GM21526 (cell line): ENCODE measurements at regions not wholly inside any gene's neighbourhood (a gene's known extent, or its start where the extent isn't known, plus 50 kb on each side); places are given as distances from the start of the nearest gene placed in this dataset.

Source experiments
- ATAC-seq: cut with Tn5 transposase; IDR thresholded peaks from one replicate; pipeline ENCODE4 v1.9.1; 2021; ENCODE audit warnings: moderate library complexity; ENCODE audit not compliant: unreplicated experiment, low FRiP score

DNA sequence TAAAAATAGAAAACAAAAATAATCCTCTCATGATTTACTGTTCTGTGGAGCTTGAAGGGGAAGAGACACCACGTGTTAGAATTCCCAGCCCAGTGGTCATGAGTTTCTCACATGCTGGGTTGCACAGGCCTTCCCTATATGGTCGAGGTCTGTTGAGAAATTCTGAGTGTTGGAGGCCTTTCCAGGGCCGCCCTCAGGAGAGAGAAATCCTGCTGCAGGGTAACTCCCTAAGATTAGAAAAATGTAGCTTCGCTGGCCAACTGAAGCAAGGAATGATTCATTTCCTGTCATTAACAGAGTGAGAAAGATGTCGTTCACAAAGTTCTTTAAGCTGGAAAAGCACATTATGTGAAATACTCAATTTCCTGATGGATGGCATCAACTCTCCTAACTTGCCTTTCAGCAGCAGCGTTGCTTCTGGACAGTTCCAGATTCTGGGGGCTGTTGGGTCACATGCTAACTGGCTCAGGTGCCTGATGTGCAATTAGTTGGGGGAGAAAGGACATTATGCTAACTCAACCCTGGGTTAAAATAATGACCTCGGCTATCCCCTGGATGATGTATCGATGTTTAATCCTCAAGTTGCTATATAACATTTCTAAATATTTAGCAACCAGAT lies 104.8 kb upstream of the CD180 start:
- no peak for ATAC-seq

DNA sequence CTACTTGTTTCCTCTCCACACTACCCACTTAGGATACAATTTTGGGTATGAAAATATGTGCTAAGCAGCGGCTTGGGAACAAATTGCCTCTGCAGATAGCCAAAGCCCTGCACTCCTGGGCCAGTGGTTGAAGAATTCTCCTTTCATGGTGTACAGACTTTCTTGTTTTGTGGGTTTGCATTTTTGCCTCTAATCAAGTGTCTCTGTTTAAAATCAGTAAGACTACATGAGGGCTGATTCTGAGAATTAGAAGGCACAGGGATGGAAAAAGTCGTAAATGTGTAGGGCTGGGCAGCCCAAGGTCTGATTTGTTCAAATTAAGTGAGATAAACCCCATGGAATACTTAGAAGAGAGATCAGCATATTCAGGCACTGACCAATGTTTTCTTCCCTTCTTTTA lies 103.7 kb upstream of the CD180 start:
- ATAC-seq = no peak

DNA sequence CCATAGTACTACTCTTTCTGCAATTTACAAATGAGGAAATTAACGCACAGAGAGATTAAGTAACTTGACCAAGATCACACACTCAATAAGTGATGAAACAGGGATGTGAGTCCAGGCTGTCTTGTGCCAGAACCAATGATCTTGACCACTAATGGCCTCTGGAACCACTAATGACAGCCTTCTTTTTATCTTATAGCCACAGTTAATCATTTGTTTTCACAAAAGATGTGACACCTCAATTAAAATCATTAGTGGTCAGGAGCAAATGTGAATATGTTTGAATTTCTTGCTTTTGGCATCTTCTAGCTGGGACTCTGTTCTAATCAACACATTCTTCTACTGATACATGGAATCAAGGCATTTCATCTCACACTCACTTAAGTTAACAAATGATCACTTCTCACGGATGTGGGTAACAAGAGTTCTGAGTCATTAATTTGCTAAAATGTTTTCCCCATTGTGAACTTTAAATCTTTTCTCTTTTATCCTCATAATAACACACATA lies 102.7 kb upstream of the CD180 start:
- ATAC-seq = no peak

- no peak for ATAC-seq
Measured at GRCh38 chr5:67297802-67298532, 101.4 kb upstream of the CD180 start.

DNA sequence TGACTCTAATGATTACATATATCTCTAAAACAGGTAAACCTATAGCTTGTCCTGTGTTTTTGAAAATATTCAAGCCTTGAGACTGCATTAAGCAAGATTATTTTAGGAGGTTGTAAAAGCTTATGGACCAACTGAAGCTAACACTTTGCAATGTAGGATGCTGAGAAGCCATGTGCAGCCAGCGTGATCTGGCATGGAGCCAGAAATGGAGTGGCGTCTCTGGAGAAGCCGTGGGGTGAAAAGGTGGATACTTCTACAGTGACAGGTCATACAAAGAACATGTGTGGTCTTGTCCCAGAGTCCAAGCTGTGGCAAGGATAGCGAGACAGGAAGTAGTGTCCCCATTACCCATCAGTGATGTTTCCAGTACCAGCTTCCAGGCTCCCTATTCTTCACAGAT lies 100.8 kb upstream of the CD180 start:
- ATAC-seq = no peak

DNA sequence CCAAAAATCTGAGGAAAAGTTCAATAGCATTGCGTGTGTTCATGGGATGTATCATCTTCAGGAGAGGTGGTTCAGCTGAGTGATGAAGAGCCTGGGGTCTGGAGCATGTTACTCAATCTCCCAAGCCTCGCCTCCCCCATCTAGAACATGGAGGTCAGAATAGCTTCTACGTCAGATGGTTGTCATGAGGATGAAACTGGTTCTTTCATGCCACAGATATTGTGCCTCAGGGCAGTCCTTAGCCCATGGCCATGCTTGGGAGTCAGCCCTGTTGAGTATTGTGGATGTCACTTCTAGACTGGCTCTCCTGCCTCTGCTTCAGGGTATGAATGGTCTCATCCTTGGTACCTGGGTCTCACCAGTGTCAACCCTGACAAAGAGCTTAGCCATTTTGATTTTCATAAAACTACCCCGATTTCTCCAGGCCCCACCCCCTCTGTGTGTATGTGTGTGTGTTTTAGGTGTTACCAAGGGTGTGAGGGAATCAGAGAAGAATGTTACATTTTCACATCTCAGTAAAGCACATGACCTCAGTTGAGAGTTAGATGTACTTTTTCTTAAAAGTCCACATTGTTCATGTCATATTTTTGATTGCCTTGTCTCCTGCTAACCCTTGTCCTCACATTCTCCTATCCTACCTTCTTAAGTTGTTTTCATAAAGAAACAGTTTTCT lies 97.8 kb upstream of the CD180 start:
- ATAC-seq = no peak

- no peak for ATAC-seq
Measured at GRCh38 chr5:67293226-67293625, 96.6 kb upstream of the CD180 start.

GRCh38 chr5:67292201-67292940 lies 95.8 kb upstream of the CD180 start:
- no peak for ATAC-seq

DNA sequence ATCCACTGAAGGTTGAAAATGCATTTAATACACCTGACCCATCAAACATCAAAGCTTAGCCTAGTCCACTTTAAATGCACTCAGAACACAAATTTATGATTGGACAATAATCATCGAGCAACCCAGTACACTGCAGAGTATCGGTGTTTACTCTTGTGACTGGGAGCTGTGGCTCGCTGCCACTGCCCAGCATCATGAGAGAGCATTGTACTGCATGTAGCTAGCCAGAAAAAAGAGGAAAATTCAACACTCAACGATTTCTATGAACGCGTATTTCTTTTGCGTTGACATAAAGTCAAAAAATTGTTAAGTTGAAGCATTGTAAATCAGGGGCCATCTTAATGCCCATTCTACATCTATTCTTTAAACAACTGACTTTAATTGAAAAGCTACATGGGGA lies 95.1 kb upstream of the CD180 start:
- ATAC-seq = no peak

GRCh38 chr5:67291066-67291465 lies 94.5 kb upstream of the CD180 start:
- ATAC-seq = no peak

DNA sequence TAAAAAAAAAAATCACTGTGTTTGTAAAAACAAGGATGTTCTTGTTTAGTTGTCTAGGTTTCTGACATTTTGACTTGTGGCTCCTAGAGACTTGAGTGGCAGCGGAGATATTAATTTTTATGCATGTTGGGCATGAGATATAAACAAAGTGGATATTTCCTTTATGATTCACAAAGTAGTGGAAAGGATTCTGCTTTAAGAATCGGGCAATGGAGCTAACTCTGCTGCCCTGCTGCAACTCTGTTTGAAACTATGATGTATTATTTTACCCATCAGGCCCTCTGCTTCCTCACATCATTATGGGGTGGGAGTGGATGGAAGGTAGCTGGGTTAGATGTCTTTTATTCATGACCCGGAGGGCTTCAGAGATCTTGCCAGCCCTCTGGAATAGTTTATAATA lies 94.1 kb upstream of the CD180 start:
- no peak for ATAC-seq

- no peak for ATAC-seq
Measured at GRCh38 chr5:67289763-67290521, 93.3 kb upstream of the CD180 start.

- no peak for ATAC-seq
Measured at GRCh38 chr5:67287510-67288268, 91.1 kb upstream of the CD180 start.

- no peak for ATAC-seq
Measured at GRCh38 chr5:67286006-67286405, 89.4 kb upstream of the CD180 start.

DNA sequence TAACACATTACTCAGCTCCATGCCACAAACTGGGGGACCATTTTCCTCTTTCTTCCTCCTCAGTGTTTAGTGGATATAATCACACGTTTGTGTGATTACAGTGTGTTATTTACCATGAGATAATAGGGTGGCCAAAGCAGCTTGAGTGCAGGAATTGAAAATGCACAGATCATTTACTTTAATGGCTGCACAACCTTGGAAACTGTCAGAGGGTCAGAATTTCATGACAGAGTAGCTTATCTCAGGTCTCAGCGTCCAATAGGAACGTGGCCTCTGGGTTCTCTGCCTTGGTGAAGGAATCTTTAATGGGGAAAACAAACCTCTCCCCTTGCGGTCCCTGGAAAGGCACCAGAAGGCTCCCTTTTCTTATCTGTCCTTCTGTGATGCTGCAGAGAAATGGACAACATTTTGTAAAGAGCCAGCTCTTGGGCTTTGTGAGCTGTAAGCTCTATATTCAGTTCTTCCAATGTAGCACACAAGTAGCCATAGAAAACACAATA lies 87.4 kb upstream of the CD180 start:
- no peak for ATAC-seq

DNA sequence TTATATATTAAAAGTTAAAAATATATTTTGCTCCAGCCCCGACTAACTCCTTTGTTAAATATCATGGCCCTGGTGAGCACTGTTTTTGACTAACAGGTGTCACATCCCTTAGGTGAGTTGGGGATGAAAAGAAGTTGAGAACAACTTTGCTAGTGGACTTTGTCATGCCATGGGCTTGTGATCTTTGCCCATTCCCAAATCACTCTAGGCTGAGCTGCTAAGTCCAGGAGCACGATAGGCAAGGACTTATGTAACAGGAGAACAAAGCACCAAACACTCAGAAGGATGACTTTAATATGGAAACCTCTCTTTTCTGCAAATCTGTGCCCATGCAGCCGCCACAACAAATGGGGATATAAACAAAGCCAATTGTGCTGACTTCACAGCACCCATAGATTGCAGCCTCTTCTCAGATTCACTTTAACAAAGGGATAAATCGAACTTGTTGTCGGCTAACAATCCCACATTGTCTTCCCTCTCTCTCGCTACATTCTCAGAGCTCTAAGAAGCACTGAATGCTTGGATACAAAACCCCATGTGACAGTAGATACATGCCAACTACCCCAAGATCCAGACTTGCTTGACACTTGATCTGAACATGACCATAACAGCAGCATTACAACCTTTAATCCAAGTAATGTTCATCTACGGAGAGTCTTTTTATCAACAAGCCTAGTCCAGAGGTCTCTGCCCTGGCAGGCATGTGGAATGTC lies 86.8 kb upstream of the CD180 start:
- no peak for ATAC-seq

DNA sequence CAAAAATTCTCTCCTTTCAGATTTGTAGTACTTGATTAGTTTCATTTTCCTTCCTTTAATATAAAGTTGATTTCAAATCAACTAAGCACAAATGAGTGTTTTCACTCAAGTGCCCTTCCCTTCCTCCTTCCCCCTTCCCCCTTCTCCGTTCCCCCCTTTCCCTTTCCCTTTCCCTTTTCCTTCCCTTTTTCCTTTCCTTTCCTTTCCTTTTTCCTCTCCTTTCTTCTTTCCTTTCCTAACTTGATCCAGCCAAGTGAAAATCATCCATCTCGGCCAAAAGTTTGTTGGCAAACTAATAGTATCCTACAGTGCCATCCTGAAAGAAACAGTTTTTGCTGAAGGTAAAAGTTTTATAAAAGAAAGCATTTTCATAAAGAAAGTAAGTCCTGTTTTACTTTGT lies 85.3 kb upstream of the CD180 start:
- ATAC-seq = no peak

DNA sequence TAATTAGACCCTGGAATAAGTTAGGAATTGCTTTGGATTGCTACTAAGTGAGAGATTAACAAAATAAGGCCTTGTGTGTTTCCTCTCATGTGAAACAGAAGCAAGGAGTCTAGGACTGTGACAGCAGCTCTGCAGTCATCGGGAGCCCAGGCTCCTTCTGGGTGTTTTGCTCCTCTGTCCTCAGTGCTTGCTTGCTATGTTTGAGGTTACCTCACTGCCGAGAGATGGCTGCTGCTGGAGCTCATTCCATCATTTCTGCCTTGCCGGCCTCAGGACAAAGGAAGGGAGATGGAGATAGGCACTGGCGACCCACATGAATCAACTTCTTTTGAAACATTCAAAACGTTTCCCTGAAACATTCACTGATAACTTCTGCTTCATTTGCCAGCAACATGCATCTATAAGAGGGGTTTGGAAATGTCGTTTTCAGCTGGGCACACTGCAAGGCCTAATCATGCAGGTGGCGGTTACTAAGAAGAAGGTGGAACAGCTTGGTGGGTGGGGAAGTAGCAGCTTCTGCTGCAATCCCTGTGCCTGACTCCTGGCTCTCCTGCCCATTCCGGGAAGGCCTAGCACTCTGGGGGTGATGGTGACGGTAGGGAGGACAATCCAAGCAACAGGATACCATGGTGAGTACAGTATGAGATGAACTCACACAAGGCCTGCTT lies 77.2 kb upstream of the CD180 start:
- ATAC-seq = no peak
